OCI-M2 (cell line): ENCODE measurements at regions not wholly inside any gene's neighbourhood (a gene's known extent, or its start where the extent isn't known, plus 50 kb on each side); places are given as distances from the start of the nearest gene placed in this dataset.
A peak's percentile ranks its signal among the peaks of the same experiment; 100 is the strongest.

Experiments used
- DNase-seq: peaks from one replicate; lab custom pipeline; 2025; ENCODE audit not compliant: unreplicated experiment; lab: John Stamatoyannopoulos, UW

- peak; percentile 48 for DNase-seq
Observed at GRCh38 chr6:8219352-8219943, 117.1 kb upstream of the EEF1E1 start.

GRCh38 chr6:8218861-8219260, 116.5 kb upstream of the EEF1E1 start:
- DNase-seq: no peak

GRCh38 chr6:8215631-8216030, 113.3 kb upstream of the EEF1E1 start:
- DNase-seq: no peak

- DNase-seq: no peak
Observed at GRCh38 chr6:8213995-8214394, 111.6 kb upstream of the EEF1E1 start.

- DNase-seq: no peak
Observed at GRCh38 chr6:8212720-8213434, 110.5 kb upstream of the EEF1E1 start.

GRCh38 chr6:8207869-8208191, 105.5 kb upstream of the EEF1E1 start:
- DNase-seq: no peak

- no peak for DNase-seq
Observed at GRCh38 chr6:8207191-8207868, 105.0 kb upstream of the EEF1E1 start.

- DNase-seq: no peak
Observed at GRCh38 chr6:8203337-8203736, 101.0 kb upstream of the EEF1E1 start.

GRCh38 chr6:8201679-8202078, 99.3 kb upstream of the EEF1E1 start:
- DNase-seq: no peak

GRCh38 chr6:8200255-8200654, 97.9 kb upstream of the EEF1E1 start:
- no peak for DNase-seq

- no peak for DNase-seq
Observed at GRCh38 chr6:8195714-8196102, 93.4 kb upstream of the EEF1E1 start.

- DNase-seq: no peak
Observed at GRCh38 chr6:8195040-8195713, 92.8 kb upstream of the EEF1E1 start.

- no peak for DNase-seq
Observed at GRCh38 chr6:8194490-8194889, 92.1 kb upstream of the EEF1E1 start.

GRCh38 chr6:8193541-8193940, 91.2 kb upstream of the EEF1E1 start:
- DNase-seq: no peak

GRCh38 chr6:8192597-8192996, 90.2 kb upstream of the EEF1E1 start:
- no peak for DNase-seq

- DNase-seq: no peak
Observed at GRCh38 chr6:8192067-8192466, 89.7 kb upstream of the EEF1E1 start.

GRCh38 chr6:8191629-8192028, 89.3 kb upstream of the EEF1E1 start:
- no peak for DNase-seq

- DNase-seq: no peak
Observed at GRCh38 chr6:8187209-8187608, 84.9 kb upstream of the EEF1E1 start.

GRCh38 chr6:8182902-8183665, 80.7 kb upstream of the EEF1E1 start:
- no peak for DNase-seq

GRCh38 chr6:8181951-8182845, 79.8 kb upstream of the EEF1E1 start:
- no peak for DNase-seq
